OCI-LY7 (cell line): ENCODE measurements at regions not wholly inside any gene's neighbourhood (a gene's known extent, or its start where the extent isn't known, plus 50 kb on each side); places are given as distances from the start of the nearest gene placed in this dataset.

ENCODE experiments used
- BruUV-seq: library from RNA; stranded (reverse); fragments of 400-500 nt; replicated peaks from 2 replicates; lab custom pipeline; 2021; lab: Mats Ljungman, UMichigan
- CTCF ChIA-PET: fragments of 300-600 bp; sonication (Branson Sonifier 250); formaldehyde crosslinking; loops from one replicate; lab custom pipeline; 2022; ENCODE audit warnings: antibody characterized with exemption; ENCODE audit not compliant: unreplicated experiment; lab: Charles Lee
- POLR2A ChIA-PET: fragments of 300-600 bp; sonication (Branson Sonifier 250); formaldehyde crosslinking; loops from one replicate; lab custom pipeline; 2022; ENCODE audit warnings: antibody characterized with exemption; lab: Charles Lee
- DNase-seq: peaks from one replicate; pipeline ENCODE4 v3.0.0-alpha.2; 2015; ENCODE audit warnings: low spot score
- H2AFZ ChIP-seq: fragments of 200-600 bp; sonication (generic), shearing (Covaris generic); 2 replicates; pipeline ENCODE4 v1.6.1; 2014; ENCODE audit warnings: mild to moderate bottlenecking, antibody characterized with exemption, low read length, moderate library complexity
- H3K27ac ChIP-seq: fragments of 200-600 bp; sonication (generic); 2 replicates; pipeline ENCODE4 v1.5.1; 2014; ENCODE audit warnings: mixed run types, low read depth, mild to moderate bottlenecking, moderate library complexity, low read length, inconsistent platforms; ENCODE audit not compliant: poor library complexity, severe bottlenecking
- H3K36me3 ChIP-seq: fragments of 200-600 bp; sonication (generic); 2 replicates; pipeline ENCODE4 v1.6.1; 2014; ENCODE audit warnings: mild to moderate bottlenecking, antibody characterized with exemption, low read length, moderate library complexity, mixed read lengths; ENCODE audit not compliant: insufficient read depth
- H3K4me1 ChIP-seq: fragments of 200-600 bp; sonication (generic); 2 replicates; pipeline ENCODE4 v1.5.1; 2014; ENCODE audit warnings: mild to moderate bottlenecking, low read length; ENCODE audit not compliant: insufficient read depth, poor library complexity, severe bottlenecking
- H3K4me2 ChIP-seq: fragments of 200-600 bp; sonication (generic); 2 replicates; pipeline ENCODE4 v1.6.1; 2014; ENCODE audit warnings: mild to moderate bottlenecking, low read length
- H3K4me3 ChIP-seq: fragments of 200-600 bp; sonication (generic); 2 replicates; pipeline ENCODE4 v1.5.1; 2014; ENCODE audit warnings: mild to moderate bottlenecking, low read depth, low read length; ENCODE audit not compliant: poor library complexity, severe bottlenecking
- H3K79me2 ChIP-seq: fragments of 200-600 bp; sonication (generic); 2 replicates; pipeline ENCODE4 v1.6.1; 2016; ENCODE audit warnings: low read depth, mild to moderate bottlenecking, low read length, moderate library complexity, mixed read lengths; ENCODE audit not compliant: insufficient read depth
- H3K9me2 ChIP-seq: fragments of 200-600 bp; sonication (generic); 2 replicates; pipeline ENCODE4 v1.6.1; 2016; ENCODE audit warnings: mild to moderate bottlenecking, low read length, mixed read lengths; ENCODE audit not compliant: insufficient read depth
- H3K9me3 ChIP-seq: fragments of 200-600 bp; sonication (generic); 2 replicates; pipeline ENCODE4 v1.6.1; 2014; ENCODE audit warnings: mild to moderate bottlenecking, mixed run types, low read length, mixed read lengths
- H4K20me1 ChIP-seq: fragments of 200-600 bp; sonication (generic); 2 replicates; pipeline ENCODE4 v1.6.1; 2014; ENCODE audit warnings: mild to moderate bottlenecking, antibody characterized with exemption, low read length, moderate library complexity, mixed read lengths; ENCODE audit not compliant: insufficient read depth
- CTCF ChIP-seq: fragments of 200-600 bp; sonication (generic); conservative IDR thresholded peaks from 2 replicates; pipeline ENCODE4 v1.5.1; 2014; ENCODE audit warnings: mild to moderate bottlenecking, antibody characterized with exemption, low read length, moderate library complexity, mixed read lengths
- EZH2phosphoT487 ChIP-seq: fragments of 200-600 bp; sonication (generic); IDR thresholded peaks from 2 replicates; pipeline ENCODE4 v1.6.1; 2018; ENCODE audit warnings: low read depth, borderline replicate concordance, mild to moderate bottlenecking, mixed run types, antibody characterized with exemption, low read length, moderate library complexity, mixed read lengths
- intact Hi-C: fragments of 100-400 bp; cut with micrococcal nuclease; formaldehyde crosslinking; loops from one replicate; pipeline ENCODE4 v1.10.0; 2022; ENCODE audit not compliant: unreplicated experiment

GRCh38 chr11:109795234-109795633, 298.0 kb upstream of the ZC3H12C start:
- BruUV-seq: no TSS peak
- no peak overlapping the region for H2AFZ ChIP-seq
- H3K9me2 ChIP-seq: no peaks in the 10 kb centered on the region
- TF ChIP-seq EZH2phosphoT487 (no peak), CTCF (no peak)
- no peak overlapping the region for H3K4me3 ChIP-seq
- ChIA-PET POLR2A (no interaction called here), CTCF (no interaction called here)
- no peaks in the 10 kb centered on the region for H3K9me3 ChIP-seq
- H3K79me2 ChIP-seq: no peaks in the 10 kb centered on the region
- H4K20me1 ChIP-seq: no peaks in the 10 kb centered on the region
- no peak for DNase-seq
- intact Hi-C loops: no loop called here
- no peak overlapping the region for H3K4me2 ChIP-seq
- H3K4me1 ChIP-seq: no peaks in the 10 kb centered on the region
- H3K27ac ChIP-seq: no peak overlapping the region
- no peaks in the 10 kb centered on the region for H3K36me3 ChIP-seq

- H3K4me1 ChIP-seq: no peaks in the 10 kb centered on the region
- no peak for DNase-seq
- no peaks in the 10 kb centered on the region for H3K9me3 ChIP-seq
- no peaks in the 10 kb centered on the region for H3K36me3 ChIP-seq
- no peak overlapping the region for H2AFZ ChIP-seq
- no TSS peak for BruUV-seq
- ChIA-PET CTCF (no interaction called here), POLR2A (no interaction called here)
- no peak overlapping the region for H3K4me2 ChIP-seq
- H3K27ac ChIP-seq: no peak overlapping the region
- no peaks in the 10 kb centered on the region for H3K79me2 ChIP-seq
- H4K20me1 ChIP-seq: no peaks in the 10 kb centered on the region
- intact Hi-C loops: no loop called here
- TF ChIP-seq EZH2phosphoT487 (no peak), CTCF (no peak)
- H3K4me3 ChIP-seq: no peak overlapping the region
- no peaks in the 10 kb centered on the region for H3K9me2 ChIP-seq
These were observed 296.9 kb upstream of the ZC3H12C start for GRCh38 chr11:109796253-109796652.

DNA sequence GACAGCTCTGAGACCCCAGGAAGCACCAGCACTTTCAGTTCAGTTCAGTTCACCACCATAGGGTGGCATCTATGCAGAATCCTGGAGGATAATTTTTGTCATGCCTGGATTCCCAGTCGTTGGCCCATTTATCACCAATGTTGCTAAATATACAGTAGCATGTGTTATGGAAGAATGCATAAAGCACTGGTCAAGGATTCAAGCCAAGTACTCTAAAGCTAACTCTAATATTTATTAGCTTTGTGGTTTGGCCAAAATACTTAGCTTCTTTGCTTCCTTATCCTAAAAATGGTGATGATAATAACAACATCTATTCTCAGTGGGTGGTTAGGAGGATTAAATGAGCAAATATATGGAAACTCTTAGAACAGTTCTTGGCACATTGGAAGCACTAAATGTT, 294.7 kb upstream of the ZC3H12C start:
- POLR2A ChIA-PET: no interaction called here
- intact Hi-C loops: no loop called here

More for the DNA sequence above, 294.7 kb upstream of the ZC3H12C start:
- TF ChIP-seq CTCF (no peak), EZH2phosphoT487 (no peak)
- Histone ChIP-seq H3K9me3 (no peaks in the 10 kb centered on the region), H3K4me1 (no peaks in the 10 kb centered on the region), H3K9me2 (no peaks in the 10 kb centered on the region), H3K27ac (no peak overlapping the region), H4K20me1 (no peaks in the 10 kb centered on the region), H3K79me2 (no peaks in the 10 kb centered on the region), H2AFZ (no peak overlapping the region), H3K36me3 (no peaks in the 10 kb centered on the region), H3K4me3 (no peak overlapping the region), H3K4me2 (no peak overlapping the region)
- CTCF ChIA-PET: no interaction called here
- BruUV-seq: no TSS peak
- no peak for DNase-seq
